ENCODE measurements at regions not wholly inside any gene's neighbourhood (a gene's known extent, or its start where the extent isn't known, plus 50 kb on each side); places are given as distances from the start of the nearest gene placed in this dataset.

DNA sequence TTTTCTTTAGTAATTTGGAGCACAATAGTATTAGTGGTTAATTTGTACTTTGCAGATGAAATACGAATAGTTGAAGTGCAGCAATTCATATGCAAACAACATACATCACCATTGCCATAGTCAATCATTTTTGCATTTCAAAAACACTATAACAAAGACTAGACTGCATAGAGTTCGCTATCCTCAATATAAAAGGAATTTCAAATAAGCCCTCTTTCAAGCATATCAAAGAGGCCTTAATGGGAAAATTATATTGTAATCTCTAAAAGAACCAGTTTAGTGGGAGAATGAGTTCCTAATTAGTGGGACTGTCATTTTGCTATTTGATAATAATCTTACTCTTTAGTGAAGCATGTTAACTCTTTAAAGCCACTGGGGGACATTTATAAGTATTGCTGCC lies 2302.3 kb upstream of the C9orf72 start:
- Histone ChIP-seq H3K36me3 (no peaks in the 10 kb centered on the region), H3K27me3 (no peaks in the 10 kb centered on the region), H3K9me3 (peaks cover 0 to 12% (median 0%) of the 10 kb centered on the region in 11 donors), H3K27ac (no peak overlapping the region), H3K4me1 (no peaks in the 10 kb centered on the region), H3K4me3 (no peak overlapping the region)
- no peak for ATAC-seq
- no peak for DNase-seq
- intact Hi-C loops (cut with DNase I) = no loop called here
- TF ChIP-seq, protein P1, sequence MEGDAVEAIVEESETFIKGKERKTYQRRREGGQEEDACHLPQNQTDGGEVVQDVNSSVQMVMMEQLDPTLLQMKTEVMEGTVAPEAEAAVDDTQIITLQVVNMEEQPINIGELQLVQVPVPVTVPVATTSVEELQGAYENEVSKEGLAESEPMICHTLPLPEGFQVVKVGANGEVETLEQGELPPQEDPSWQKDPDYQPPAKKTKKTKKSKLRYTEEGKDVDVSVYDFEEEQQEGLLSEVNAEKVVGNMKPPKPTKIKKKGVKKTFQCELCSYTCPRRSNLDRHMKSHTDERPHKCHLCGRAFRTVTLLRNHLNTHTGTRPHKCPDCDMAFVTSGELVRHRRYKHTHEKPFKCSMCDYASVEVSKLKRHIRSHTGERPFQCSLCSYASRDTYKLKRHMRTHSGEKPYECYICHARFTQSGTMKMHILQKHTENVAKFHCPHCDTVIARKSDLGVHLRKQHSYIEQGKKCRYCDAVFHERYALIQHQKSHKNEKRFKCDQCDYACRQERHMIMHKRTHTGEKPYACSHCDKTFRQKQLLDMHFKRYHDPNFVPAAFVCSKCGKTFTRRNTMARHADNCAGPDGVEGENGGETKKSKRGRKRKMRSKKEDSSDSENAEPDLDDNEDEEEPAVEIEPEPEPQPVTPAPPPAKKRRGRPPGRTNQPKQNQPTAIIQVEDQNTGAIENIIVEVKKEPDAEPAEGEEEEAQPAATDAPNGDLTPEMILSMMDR (IDR thresholded peaks at IDR 0.05) = no peak
- 82 to 86% methylated on average over 2 of the region's 2 CpGs for WGBS, 2 donors

DNA sequence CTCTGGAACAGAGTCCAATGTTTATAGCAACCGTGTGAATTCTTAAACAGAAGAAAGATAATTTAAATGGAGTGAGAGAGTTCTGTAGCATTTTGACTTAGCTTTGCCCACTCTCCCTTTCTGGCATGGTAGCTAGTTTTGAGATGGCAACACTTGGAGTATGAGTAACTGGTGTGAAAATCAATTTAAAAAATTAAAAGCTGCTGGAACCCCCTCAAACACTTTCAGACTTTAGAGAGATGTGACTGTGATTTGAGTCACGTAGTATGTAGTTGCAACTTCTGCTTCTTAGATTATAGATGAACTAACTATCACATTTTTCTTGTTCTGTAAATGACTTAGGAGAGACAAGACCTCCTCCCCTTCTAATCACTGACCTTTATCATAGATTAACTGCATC lies 2309.5 kb upstream of the C9orf72 start:
- Histone ChIP-seq H3K27me3 (no peaks in the 10 kb centered on the region), H3K27ac (no peak overlapping the region), H3K36me3 (no peaks in the 10 kb centered on the region), H3K4me1 (no peaks in the 10 kb centered on the region), H3K4me3 (no peak overlapping the region), H3K9me3 (peaks cover 0 to 7% (median 0%) of the 10 kb centered on the region in 11 donors)
- DNase-seq (no peak), ATAC-seq (no peak)
- TF ChIP-seq, protein P1 (IDR thresholded peaks at IDR 0.05) = no peak
- WGBS, 2 donors = 54% methylated on average over 2 of the region's 2 CpGs
- intact Hi-C loops (cut with DNase I) = no loop called here

DNA sequence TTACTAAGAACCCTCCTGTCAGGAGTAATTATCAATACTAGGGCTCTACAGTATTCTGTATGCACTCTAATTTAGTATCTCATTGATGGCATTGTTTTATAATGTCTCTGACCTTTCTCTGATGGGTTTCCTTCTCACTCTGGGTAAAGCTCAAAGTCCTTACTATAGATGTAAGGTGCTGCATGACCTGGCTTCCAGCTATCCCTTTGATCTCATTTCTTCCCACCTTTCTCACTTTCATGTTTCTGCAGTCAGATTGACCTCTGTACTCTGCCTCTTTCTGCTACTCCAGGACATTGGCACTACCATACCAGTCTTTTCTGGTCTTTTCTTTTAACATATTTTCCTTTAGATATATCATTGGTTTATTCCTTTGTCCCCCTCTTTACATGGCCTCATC lies 2332.8 kb upstream of the C9orf72 start:
- no peak for ATAC-seq

DNA sequence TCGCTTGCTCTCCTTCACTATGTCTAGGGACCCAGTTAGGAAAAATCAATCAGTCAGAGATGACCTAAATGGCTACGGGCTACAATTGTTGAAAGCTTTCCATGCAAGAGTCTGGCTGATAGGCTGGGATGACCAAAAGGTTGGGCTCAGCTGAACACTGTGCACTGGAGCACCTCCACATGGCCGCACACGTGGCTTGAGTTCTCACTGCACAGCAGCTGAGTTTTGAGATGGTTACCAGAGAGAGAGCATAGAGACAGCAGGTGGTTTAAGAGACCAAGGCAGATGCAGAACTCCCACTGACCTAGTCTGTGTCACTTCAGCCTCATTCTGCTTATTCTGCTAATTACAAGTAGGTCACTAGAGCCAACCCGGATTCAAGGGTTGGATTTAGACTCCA lies 2354.8 kb upstream of the C9orf72 start:
- no peaks in the 10 kb centered on the region for H3K4me1 ChIP-seq
- H3K27me3 ChIP-seq = no peaks in the 10 kb centered on the region
- intact Hi-C loops (cut with DNase I) = no loop called here
- H3K9me3 ChIP-seq = peaks cover 0 to 19% (median 0%) of the 10 kb centered on the region in 11 donors
- 85 to 87% methylated on average over 5 of the region's 5 CpGs for WGBS, 2 donors
- ATAC-seq (no peak), DNase-seq (no peak)
- TF ChIP-seq, protein P1 (IDR thresholded peaks at IDR 0.05) = no peak
- no peak overlapping the region for H3K27ac ChIP-seq
- H3K36me3 ChIP-seq = no peaks in the 10 kb centered on the region
- no peak overlapping the region for H3K4me3 ChIP-seq

More for the DNA sequence above, 2332.8 kb upstream of the C9orf72 start:
- no peaks in the 10 kb centered on the region for H3K9me3 ChIP-seq
- no peak overlapping the region for H3K27ac ChIP-seq
- H3K4me3 ChIP-seq = no peak overlapping the region
- no peaks in the 10 kb centered on the region for H3K27me3 ChIP-seq
- TF ChIP-seq, protein P1 (IDR thresholded peaks at IDR 0.05) = no peak
- intact Hi-C loops (cut with DNase I) = no loop called here
- no peak for DNase-seq
- H3K4me1 ChIP-seq = no peaks in the 10 kb centered on the region
- H3K36me3 ChIP-seq = no peaks in the 10 kb centered on the region

DNA sequence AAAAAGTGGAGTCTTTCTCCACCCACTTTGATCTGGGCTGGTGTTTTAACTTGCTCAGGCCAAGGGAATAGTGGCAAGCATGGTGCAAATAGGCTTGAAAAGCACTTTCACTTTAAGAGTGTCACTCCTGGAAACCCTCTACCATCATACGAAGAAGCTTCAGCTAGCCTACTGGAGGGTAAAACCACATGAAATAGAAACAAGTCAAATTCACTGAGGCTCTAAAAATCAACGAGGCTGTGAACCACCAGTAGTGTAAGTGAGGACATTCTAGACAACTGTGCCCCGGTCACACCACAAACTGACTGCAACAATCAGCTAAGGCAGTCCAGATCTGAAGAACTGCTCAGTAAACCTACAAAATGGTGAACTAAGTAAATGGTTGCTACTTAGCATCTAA lies 2366.3 kb upstream of the C9orf72 start:
- Histone ChIP-seq H3K4me3 (no peak overlapping the region), H3K4me1 (no peaks in the 10 kb centered on the region), H3K27ac (no peak overlapping the region), H3K9me3 (peaks cover 0 to 31% (median 0%) of the 10 kb centered on the region in 11 donors), H3K27me3 (no peaks in the 10 kb centered on the region), H3K36me3 (no peaks in the 10 kb centered on the region)
- TF ChIP-seq, protein P1 (IDR thresholded peaks at IDR 0.05) = no peak
- no peak for DNase-seq
- intact Hi-C loops (cut with DNase I) = no loop called here
- no peak for ATAC-seq
- 80 to 83% methylated on average over 3 of the region's 3 CpGs for WGBS, 2 donors
